ENCODE measurements at regions not wholly inside any gene's neighbourhood (a gene's known extent, or its start where the extent isn't known, plus 50 kb on each side); places are given as distances from the start of the nearest gene placed in this dataset.

- Histone ChIP-seq H3K4me2 (no peak overlapping the region), H3K4me1 (no peaks in the 10 kb centered on the region), H3K36me3 (no peaks in the 10 kb centered on the region), H3K9ac (no peak overlapping the region), H3K9me3 (replicated peaks in 1 of 11) (no peaks in the 10 kb centered on the region), H4K20me1 (peaks cover 0 to 24% (median 0%) of the 10 kb centered on the region in 11 experiments; a peak in 5 of 22 replicates), H3K27ac (no peak overlapping the region), H3K4me3 (no peak overlapping the region), H3K27me3 (no peaks in the 10 kb centered on the region; a peak in 1 of 22 replicates)
- no peak for TF ChIP-seq Cebpa-rat (IDR thresholded peaks at IDR 0.05)
Measured at GRCh38 chr22:49160261-49161001, 667.2 kb downstream of the BRD1 start.

GRCh38 chr22:49159711-49160110 lies 668.0 kb downstream of the BRD1 start:
- H3K4me2 ChIP-seq, result no peak overlapping the region
- H3K27me3 ChIP-seq, result no peaks in the 10 kb centered on the region; a peak in 1 of 22 replicates
- no peak overlapping the region for H3K4me3 ChIP-seq
- H3K36me3 ChIP-seq, result no peaks in the 10 kb centered on the region
- no peaks in the 10 kb centered on the region for H3K9me3 ChIP-seq (replicated peaks in 1 of 11)
- H3K4me1 ChIP-seq, result no peaks in the 10 kb centered on the region
- no peak overlapping the region for H3K9ac ChIP-seq
- peaks cover 0 to 30% (median 0%) of the 10 kb centered on the region in 11 experiments; a peak in 5 of 22 replicates for H4K20me1 ChIP-seq
- TF ChIP-seq Cebpa-rat (IDR thresholded peaks at IDR 0.05), result no peak
- H3K27ac ChIP-seq, result no peak overlapping the region

DNA sequence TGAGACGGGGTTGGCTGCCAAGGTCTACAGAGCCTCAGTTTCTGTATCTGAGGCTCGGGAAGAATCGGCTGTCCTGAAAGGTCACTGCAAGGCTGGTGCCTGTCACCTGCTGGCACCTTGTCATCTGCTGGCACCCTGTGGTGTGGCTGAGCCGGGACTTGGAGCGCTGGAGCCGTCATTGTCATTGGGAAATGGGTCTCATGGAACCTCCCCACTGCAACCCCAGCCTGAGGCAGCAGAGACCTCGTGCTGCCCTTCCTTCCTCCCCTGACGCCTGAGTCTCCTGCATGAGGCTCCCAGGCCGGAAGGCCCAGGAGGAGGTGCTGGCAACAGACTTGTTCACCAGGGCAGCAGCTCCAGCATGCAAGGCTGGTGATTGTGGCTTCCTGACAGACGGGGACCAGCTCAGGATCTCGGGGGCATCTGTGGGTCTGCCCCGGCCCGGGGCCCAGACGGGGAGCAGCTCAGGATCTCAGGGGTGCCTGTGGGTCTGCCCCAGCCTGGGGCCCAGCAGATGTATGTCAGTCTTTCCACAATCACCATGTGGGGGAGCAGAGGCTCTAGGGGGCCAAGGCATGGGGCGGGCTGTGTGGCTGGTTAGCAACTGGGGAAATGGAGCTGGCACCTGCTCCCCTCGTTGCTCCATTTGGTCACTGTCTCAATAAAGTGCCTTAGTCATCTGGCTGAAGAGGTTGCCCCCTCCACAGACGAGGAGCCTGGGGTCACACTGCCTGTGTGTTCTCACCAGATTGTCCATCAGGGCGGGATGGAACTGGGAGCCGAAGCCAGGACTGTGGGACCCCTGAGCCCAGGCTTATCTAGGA lies 668.7 kb downstream of the BRD1 start:
- Histone ChIP-seq H3K27ac (no peak overlapping the region), H3K27me3 (no peaks in the 10 kb centered on the region; a peak in 1 of 22 replicates)
- no peak for TF ChIP-seq Cebpa-rat (IDR thresholded peaks at IDR 0.05)

DNA sequence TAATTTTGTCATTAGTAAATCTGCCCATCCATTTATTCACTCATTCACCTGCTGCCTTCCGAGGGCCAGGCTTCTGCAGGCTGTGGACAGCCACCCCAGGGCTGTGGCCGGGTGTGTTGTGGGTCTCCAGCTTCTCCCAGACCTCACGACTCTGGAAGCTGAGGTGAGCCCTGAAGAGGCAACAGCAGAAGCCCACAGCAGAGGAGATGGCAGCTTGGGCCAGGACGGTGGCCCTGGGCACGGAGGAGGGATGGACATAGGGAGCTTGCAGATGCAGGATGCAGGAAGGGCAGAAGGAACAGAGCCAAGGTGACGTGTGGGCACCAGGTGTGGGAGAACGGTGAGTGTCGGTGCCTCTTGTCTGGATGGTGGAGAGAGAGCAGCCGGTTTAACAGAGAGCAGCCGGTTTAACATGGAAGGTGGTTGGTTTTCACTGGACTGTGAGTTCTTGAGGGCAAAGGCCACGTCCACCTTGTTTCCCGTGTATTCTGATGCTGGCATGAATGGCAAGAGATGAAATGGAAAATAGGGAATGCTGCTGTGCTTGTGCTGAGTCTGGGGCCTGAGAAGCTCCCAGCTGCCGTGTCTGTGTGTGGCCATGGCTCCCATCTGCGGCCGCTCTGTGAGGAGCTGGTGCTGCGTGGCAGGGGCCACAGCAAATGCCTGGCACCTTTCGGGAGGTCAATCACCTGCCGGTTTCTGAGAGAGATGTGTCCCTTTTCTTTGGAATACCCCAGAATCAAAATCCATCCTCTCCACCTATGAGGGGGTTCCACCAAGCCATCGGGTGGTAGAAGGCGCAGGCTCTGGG lies 669.9 kb downstream of the BRD1 start:
- peaks cover 0 to 25% (median 0%) of the 10 kb centered on the region in 11 experiments; a peak in 6 of 22 replicates for H4K20me1 ChIP-seq
- H3K4me1 ChIP-seq, result peaks cover 0 to 7% (median 2%) of the 10 kb centered on the region in 10 experiments; a peak in 12 of 20 replicates
- no peaks in the 10 kb centered on the region for H3K9me3 ChIP-seq (replicated peaks in 1 of 11)
- no peaks in the 10 kb centered on the region for H3K36me3 ChIP-seq
- no peak overlapping the region for H3K4me2 ChIP-seq
- H3K27ac ChIP-seq, result no peak overlapping the region
- no peak overlapping the region for H3K9ac ChIP-seq
- no peak for TF ChIP-seq Cebpa-rat (IDR thresholded peaks at IDR 0.05)
- H3K4me3 ChIP-seq, result no peak overlapping the region
- no peaks in the 10 kb centered on the region; a peak in 1 of 22 replicates for H3K27me3 ChIP-seq

More for the DNA sequence above, 668.7 kb downstream of the BRD1 start:
- Histone ChIP-seq H3K4me3 (no peak overlapping the region), H3K9me3 (replicated peaks in 1 of 11) (no peaks in the 10 kb centered on the region), H3K4me1 (no peaks in the 10 kb centered on the region), H3K36me3 (no peaks in the 10 kb centered on the region), H3K9ac (no peak overlapping the region), H3K4me2 (no peak overlapping the region), H4K20me1 (peaks cover 0 to 30% (median 0%) of the 10 kb centered on the region in 11 experiments; a peak in 5 of 22 replicates)

- peaks cover 0 to 16% (median 12%) of the 10 kb centered on the region in 10 experiments; a peak in 16 of 20 replicates for H3K4me1 ChIP-seq
- no peak overlapping the region for H3K4me2 ChIP-seq
- TF ChIP-seq Cebpa-rat (IDR thresholded peaks at IDR 0.05), result no peak
- H3K4me3 ChIP-seq, result no peak overlapping the region
- H3K27ac ChIP-seq, result no peak overlapping the region
- H3K9me3 ChIP-seq (replicated peaks in 1 of 11), result no peaks in the 10 kb centered on the region
- no peaks in the 10 kb centered on the region; a peak in 1 of 22 replicates for H3K27me3 ChIP-seq
- H3K9ac ChIP-seq, result no peak overlapping the region
- peaks cover 0 to 24% (median 0%) of the 10 kb centered on the region in 11 experiments; a peak in 6 of 22 replicates for H4K20me1 ChIP-seq
- no peaks in the 10 kb centered on the region for H3K36me3 ChIP-seq
Measured at GRCh38 chr22:49156662-49157285, 670.9 kb downstream of the BRD1 start.

GRCh38 chr22:49155770-49156580 lies 671.7 kb downstream of the BRD1 start:
- no peak overlapping the region for H3K4me3 ChIP-seq

GRCh38 chr22:49155039-49155769 lies 672.5 kb downstream of the BRD1 start:
- H3K4me2 ChIP-seq, result no peak overlapping the region
- H3K27me3 ChIP-seq, result no peaks in the 10 kb centered on the region; a peak in 1 of 22 replicates
- H3K9ac ChIP-seq, result no peak overlapping the region
- H3K9me3 ChIP-seq (replicated peaks in 1 of 11), result no peaks in the 10 kb centered on the region
- peaks cover 0 to 16% (median 0%) of the 10 kb centered on the region in 11 experiments; a peak in 6 of 22 replicates for H4K20me1 ChIP-seq
- no peak for TF ChIP-seq Cebpa-rat (IDR thresholded peaks at IDR 0.05)
- H3K36me3 ChIP-seq, result no peaks in the 10 kb centered on the region
- no peak overlapping the region for H3K27ac ChIP-seq
- H3K4me1 ChIP-seq, result peaks cover 0 to 25% (median 18%) of the 10 kb centered on the region in 10 experiments; a peak in 16 of 20 replicates
- H3K4me3 ChIP-seq, result no peak overlapping the region

More at GRCh38 chr22:49155770-49156580, 671.7 kb downstream of the BRD1 start:
- H3K27me3 ChIP-seq, result no peaks in the 10 kb centered on the region; a peak in 1 of 22 replicates
- H3K4me2 ChIP-seq, result no peak overlapping the region
- H3K36me3 ChIP-seq, result no peaks in the 10 kb centered on the region
- H3K9me3 ChIP-seq (replicated peaks in 1 of 11), result no peaks in the 10 kb centered on the region
- no peak overlapping the region for H3K27ac ChIP-seq
- peaks cover 0 to 24% (median 18%) of the 10 kb centered on the region in 10 experiments; a peak in 16 of 20 replicates for H3K4me1 ChIP-seq
- H3K9ac ChIP-seq, result no peak overlapping the region
- H4K20me1 ChIP-seq, result peaks cover 0 to 18% (median 0%) of the 10 kb centered on the region in 11 experiments; a peak in 6 of 22 replicates
- TF ChIP-seq Cebpa-rat (IDR thresholded peaks at IDR 0.05), result no peak
